GM21717 (cell line): ENCODE measurements at regions not wholly inside any gene's neighbourhood (a gene's known extent, or its start where the extent isn't known, plus 50 kb on each side); places are given as distances from the start of the nearest gene placed in this dataset.
"Not testable (repeated sequence)": the region's sequence is repeated elsewhere in the genome, so short reads cannot be mapped to it uniquely, and the experiment has no call there.

Source experiments
- ATAC-seq: cut with Tn5 transposase; IDR thresholded peaks from one replicate; pipeline ENCODE4 v1.9.1; 2021; ENCODE audit warnings: mild to moderate bottlenecking, moderate library complexity; ENCODE audit not compliant: unreplicated experiment

DNA sequence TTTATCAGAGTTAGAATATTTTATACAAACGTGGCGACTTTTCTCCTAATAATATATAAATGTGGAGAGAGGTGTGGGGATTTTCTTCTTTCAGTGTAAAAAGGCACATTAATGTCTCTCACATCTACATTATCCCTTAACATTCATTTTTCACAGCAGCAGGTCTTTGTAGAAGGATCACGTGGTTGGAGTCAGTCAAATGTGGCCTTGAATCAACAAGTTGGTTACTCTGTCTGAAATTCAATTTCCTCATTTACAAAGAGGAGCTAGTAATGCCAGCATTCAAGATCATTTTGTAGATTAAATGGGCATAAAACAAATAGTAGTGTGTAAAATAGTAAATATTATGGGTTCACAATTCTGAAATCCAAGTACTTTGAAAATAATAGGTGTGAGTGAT is 183.1 kb upstream of the SEMA3E start:
- ATAC-seq = no peak

DNA sequence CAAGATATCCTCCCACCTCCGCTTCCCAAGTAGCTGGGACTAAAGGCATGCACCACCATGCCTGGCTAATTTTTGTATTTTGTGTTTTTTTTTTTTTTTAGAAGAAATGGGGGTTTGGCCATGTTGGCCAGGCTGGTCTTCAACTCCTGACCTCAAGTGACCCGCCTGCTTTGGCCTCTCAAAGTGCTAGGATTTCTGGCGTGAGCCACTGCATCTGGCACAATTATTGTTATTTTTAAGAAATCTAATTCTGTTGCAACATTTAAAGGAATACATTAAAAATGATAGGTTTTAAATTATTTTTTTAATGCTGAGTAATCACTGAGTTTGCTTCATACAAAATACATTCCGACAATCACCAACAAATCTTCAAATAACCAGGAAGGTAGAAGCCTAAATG is 178.1 kb upstream of the SEMA3E start:
- ATAC-seq = no peak

DNA sequence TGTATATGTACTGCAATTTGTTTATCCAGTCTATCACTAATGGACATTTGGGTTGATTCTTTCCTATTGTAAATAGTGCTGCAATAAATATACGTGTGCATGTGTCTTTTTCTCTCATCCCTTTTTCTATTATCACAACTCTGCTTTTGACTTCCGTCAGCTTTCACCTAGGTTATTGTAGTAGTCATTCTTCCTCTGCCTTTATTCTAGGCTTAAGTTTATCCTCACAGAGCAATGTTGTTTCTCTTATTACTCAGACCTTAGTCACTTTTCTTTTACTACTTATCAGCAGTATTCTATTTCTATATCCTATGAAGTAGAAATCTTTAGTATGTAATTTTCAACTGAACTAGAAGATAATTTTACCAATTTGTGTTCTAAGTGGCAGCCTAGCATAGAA is 175.3 kb upstream of the SEMA3E start:
- ATAC-seq = no peak

DNA sequence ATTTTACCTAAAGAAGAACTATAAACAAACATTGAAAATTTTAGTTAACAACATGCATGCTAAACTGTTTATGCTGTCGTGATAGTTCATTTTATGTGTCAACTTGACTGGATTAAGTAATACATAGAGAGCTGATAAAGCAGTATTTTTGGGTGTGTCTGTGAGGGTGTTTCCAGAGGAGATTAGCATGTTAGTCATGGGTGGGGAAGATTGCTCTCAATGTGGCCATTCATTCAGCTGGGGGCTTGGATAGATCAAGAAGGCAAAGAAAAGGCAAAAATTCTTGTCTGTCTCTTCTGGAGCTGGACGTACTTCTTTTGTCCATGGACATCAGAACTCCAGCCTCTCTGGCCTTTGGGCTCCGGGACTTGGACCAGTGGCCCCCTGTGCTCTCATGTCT is 172.9 kb upstream of the SEMA3E start:
- no peak for ATAC-seq

DNA sequence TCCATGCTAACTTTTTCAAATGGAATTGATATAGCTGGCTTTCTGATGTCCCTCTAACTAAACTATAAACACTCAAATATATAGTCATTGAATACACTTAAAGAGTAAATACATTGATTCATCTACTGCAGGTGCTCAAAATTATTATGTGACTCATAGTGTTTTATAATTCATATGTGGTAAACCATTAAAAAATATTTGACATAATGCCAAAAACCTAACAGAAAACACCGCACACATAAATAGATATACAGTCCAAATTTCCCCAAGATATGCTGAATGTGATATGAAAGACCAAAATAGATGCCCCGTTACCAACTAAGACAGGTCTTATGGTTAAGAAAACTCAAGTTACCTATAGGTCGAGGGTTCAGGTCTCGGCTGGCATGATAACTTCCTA is 171.7 kb upstream of the SEMA3E start:
- ATAC-seq = no peak

DNA sequence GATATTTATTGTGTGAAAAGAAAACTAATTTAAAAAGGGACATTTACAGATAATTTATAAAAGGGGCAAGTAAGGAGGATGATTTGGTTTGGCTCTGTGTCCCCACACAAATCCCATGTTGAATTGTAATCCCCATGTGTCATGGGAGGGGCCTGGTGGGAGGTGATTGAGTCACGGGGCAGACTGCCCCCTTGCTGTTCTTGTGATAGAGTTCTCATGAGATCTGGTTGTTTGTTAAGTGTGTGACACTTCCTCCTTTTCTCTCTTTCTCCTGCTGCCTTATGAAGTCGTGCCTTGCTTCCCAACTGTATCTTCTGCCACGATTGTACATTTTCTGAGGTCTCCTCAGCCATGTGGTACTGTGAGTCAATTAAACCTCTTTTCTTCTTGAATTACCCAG is 171.0 kb upstream of the SEMA3E start:
- no peak for ATAC-seq

DNA sequence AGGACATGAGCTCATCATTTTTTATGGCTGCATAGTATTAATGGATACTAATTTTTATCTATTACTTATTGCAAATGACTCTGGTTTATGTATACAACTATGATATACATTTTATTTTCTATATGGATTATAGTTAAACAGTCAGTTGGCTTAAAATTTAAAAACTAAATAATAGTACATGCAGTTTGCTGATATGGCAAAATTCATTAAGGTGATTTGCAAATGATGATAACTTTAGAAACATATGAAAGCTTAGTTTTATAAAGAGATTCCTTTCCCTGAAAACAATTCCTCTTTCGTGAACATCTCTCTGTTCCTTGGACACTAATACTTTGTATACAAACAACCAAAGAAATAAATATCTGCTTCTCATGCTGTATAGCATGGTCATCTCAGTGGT is 165.5 kb upstream of the SEMA3E start:
- ATAC-seq = no peak

DNA sequence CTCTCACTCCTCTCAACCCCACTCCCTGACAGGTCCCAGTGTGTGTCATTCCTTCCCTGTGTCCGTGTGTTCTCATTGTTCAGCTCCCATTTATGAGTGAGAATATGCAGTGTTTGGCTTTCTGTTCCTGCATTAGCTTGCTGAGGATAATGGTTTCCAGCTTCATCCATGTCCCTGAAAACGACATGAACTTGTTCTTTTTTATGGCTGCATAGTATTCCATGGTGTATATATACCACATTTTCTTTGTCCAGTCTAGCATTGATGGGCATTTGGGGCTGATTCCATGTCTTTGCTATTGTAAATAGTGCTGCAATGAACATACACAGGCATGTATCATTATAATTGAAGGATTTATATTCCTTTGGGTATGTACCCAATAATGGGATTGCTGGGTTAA is 163.6 kb upstream of the SEMA3E start:
- ATAC-seq = not testable (repeated sequence)

DNA sequence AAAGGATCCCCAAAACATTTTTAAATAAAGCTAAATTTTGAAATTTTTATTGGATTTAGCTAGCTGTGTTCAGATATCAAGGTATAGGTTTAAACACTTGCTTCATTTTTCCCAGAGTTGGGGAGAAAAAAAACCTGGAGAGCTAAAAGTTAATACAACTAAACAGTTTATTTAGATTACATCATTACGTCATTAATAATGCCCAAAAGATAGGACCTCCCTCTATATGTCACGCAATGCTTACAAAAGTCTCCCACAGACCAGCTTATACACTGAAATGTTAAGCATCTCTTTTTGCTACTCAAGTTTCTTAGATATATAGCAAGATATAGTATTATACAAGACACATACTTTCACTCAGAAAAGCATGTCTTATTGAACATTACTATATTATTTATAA is 160.0 kb upstream of the SEMA3E start:
- no peak for ATAC-seq

DNA sequence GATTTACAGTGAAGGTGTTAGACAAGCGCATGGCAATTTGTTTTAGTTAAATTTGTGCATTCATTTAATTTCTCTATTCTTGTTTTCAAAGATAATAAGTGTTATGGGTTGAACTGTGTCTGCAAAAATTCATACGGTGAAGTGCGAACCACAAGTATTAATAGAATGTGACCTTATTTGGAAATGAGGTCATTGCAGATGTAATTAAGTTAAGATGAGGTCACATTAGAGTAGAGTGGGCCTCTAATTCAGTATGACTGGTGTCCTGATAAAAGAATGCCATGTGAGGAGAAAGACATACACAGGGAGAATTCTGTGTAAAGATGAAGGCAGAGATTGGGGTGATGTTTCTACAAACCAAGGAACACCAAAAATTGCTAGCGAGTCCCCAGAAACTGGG is 158.8 kb upstream of the SEMA3E start:
- ATAC-seq = no peak

DNA sequence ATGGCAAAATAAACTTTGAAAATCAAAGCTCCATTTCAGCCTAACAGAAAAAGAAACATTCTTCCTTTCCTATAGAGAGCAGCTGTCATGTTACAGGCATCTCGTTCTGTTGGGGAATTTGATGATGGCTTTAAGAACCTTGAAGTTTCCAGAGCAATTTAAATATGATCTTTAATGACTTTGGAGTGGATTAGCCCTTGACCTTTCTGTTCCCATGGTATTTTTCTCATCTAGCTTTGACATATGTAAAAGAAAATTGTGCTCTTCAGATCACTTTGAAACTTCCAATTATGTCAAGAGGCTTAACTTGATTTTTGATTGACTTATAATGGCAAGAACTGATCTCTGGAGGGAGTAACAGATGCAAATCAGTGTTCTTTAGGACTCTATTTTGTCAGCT is 157.6 kb upstream of the SEMA3E start:
- ATAC-seq = no peak

DNA sequence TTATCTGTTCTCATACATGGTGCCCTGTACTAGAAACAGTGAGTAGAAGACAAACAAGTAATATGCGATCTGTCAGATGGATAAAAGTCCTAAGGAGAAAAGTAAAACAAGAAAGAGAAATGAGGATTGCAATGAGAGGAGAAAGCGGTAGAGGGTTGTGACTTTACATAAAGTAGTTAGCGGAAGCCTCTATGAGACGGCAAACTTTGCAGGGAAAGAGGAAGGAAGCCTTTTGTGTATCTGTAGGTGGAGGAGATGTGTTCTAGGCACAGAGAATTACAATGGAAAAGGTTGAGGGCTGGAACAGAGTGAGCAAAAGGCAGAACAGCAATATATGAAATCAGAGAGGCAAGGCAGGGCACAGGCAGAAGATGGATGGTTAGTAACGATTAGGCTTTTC is 150.4 kb upstream of the SEMA3E start:
- ATAC-seq = no peak

DNA sequence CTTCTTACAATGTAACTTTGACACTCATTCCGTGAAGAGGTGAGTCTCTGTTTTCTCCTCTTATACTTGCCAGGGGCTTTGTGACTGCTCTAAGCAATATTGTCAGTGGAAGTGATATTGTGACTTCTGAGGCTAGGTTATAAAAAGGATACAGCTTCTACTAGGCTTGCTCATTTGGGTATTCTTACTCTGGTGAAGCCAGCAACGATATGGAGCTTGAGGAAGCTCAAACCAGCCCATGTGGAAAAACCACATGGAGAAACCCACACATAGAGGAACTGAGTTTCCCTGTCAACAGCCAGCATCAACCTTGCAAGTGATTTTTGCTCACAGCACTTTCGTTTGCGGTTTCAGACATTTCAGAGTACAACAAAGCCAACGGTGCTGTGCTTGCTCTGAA is 149.6 kb upstream of the SEMA3E start:
- peak; percentile 60 for ATAC-seq

DNA sequence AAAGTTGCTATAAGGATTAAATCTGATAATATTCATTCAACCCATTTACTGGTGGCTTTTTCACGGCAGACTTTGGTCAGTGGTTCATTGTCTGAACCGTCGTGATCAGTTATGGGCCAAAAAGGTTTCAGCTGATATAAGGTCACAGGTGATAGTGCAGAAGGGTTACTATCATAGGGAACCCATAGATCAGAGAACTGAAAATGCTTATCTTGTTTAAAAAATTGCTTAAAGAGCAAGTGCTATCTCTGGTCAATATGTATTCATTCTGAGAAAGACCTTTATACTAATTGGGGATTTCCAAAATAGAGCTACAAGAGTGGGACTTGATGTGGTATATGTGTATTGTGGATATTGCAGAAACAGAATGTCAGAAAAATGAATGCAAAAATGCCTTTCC is 147.8 kb upstream of the SEMA3E start:
- no peak for ATAC-seq

DNA sequence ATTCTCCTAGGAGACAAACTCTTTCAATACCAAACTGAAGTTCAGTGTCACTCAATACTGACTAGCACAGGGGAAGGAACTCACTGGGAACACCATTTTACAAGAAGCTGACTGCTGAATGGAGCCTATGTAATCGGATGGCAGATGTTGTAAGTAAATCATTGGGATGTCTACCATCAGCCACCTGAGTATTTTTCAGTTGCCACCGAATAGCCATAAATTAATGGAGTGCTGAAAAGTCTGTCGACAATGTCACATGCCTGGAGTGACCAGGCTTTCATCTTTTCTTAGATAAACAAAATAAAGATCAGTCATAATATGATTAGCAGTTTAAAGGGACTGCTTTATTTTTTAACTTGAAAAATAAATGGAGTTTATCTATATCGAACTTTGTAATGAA is 145.9 kb upstream of the SEMA3E start:
- ATAC-seq = no peak

DNA sequence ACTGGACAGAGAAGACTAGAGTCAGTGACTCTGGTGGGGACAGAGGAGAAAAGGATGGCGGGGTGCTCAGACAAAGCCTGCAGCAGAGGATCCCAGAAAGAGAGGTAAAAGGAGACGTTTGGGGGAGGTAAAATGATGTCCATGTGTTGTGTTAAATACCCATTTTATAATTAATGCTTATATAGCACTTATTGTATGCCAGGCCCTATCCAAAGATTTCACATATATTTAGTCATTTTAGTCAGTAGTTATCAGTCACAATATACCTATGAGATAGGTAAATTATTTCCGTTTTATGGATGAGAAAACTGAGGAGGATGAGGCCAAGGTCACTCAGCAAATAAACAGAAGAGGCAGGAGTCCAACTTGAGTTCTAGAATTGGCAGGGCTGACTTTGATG is 144.6 kb upstream of the SEMA3E start:
- ATAC-seq = no peak

DNA sequence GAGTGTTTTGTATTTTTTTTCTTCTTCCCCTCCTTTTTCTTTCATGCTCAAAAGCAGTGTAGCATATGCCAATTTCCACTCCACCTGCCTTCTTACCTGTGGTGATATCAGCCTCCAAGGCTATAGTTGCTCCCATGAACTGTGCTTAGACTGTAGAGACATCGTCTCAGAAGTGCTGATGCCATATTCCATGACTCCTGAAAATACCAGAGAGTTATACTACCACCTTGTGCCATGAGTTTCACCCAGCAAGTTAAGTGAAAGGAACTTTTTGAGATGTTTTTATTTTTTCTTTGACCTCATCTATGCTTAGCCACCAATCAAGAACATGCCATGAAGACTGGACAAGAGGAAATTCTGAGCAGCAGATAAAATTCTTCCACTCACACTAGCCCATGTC is 142.8 kb upstream of the SEMA3E start:
- ATAC-seq = no peak

DNA sequence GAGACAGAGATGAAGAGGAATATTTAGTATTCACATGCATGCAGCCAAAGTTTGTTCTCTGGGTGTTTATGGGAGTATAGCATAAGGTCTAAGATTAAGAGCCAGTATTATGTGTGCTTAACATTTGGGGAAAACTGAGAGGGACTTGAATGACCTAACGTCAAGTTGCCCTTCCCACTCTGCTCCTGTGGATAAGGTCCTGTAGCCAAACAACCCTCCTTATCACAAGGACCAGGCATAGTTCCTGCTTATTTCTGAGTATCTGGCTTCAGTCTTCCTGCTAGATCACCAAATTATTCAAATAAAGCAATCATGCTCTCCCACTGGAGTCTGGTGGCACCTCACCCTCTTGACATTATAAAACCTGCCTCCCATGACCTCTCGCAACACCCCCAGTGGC is 137.9 kb upstream of the SEMA3E start:
- ATAC-seq = no peak

DNA sequence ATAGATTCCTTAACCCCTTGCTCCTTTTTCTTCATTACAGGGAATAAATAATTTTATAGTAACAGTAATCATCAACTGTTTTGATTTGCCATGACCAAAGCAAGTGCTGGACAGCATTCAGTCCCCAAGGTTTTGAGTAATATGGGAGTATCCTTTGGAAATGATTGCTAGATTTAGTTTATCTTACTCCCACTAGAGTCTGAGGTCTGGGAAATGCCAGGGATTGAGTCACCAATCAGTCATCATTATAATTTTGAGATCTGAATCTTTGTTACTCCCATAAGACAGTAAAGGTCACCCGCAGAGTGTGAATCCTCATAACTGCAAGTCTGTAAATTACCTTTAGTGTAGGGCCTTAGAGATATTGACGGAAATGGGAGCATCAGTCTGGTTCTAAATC is 133.7 kb upstream of the SEMA3E start:
- no peak for ATAC-seq

DNA sequence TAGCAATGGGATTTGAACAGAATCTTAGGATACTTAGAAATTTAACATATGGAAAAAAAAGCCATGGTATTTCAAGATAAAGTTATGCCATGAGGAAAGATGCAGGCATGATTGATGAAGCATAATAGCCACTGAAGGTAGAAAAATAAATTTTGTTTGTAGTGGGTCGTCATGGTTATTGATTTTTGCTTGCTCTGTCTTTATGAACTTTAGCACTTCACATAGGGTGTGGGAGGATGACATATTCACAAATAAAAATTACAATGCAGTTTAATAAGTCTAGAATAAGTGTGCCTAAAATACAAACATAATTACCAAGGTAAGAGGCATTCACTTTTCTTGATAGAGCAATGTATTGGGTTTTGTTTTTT is 129.1 kb upstream of the SEMA3E start:
- ATAC-seq = no peak

DNA sequence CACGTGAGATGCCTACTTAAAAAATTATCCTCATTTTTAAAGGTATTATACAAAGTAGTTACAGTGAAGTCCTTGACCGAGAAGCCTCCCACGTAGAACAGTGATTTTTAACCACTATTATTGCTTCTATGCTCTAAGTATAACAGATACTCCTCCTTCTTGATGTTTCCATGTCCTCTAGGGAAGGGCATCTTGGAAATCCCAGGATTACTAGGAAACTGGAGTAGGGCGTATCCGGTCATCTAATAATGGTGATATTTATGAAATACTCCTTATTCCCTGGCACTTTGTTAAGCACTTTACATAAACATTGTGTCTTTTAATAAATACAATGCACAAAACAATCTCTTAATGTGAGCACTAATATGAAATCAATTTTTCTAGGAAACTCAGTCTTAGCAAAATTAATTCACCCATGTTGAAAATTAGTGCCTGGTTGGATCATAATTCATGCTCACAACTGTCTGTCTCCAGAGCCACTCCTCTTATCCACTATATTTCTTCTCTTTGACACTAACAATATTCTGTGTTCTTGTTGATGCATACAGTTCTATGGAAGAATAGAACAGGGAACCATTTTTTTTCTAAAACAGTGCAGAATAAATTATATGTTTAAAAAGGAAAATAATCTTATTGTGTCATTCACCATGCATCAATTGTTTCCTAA is 128.6 kb upstream of the SEMA3E start:
- no peak for ATAC-seq

DNA sequence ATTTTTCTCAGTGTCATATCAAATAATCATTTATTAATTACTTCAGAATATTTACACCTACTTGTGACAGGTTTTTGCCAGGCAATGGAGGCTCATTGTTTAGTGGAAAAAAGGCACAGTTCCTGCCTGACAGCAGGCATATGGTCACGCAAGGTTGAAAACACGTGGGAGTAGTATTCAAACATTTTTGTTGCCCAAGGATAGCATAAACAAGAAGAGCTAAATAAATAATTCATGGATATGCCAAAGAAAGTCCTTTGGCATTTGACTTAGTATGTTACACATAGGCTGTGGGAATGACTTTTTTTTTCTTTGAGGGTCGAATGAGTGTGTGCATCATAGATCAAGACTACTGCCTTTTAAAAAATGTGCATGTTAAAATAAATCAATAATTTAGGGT is 120.5 kb upstream of the SEMA3E start:
- ATAC-seq = no peak

DNA sequence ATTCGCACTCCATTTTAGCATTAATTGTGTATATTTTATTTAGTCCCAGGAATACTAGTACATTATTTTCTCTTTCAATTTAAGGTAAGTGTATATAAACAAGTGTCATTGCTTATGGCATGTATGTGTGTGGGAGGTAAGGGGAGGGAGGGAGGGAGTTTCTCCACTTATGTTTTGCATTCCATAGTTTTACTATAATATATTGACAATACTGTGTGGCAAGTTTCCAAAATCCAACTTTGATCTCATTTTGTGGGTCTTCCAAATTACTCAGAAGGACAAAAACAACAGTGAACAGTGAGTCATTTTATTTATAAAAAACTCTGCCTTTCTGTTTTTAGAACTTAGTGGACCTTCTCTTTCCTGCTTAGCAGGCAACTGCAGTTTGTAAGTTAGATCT is 102.3 kb upstream of the SEMA3E start:
- no peak for ATAC-seq

DNA sequence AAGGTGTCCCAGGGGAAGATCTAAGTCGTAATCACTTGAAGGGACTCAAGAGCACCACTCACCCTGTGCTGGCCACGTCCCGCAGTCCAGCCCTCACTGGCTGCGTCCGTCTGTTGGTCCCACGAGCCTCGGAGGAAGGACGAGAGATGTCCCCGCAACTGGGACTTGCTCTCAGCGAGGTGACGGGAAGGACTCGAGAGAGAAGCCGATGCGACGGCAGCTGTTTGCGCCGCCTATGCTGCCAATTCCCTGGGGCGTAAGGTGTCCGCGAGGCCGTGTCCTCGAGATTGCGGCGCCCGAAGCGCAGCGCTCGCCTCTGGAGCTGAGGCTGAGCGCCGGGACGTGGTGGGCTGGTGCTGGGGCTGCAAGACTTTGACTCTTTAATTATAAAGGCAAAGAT is 100.6 kb upstream of the SEMA3E start:
- ATAC-seq = no peak
